Posterior cingulate gyrus (tissue), 11 donors: ENCODE measurements at regions not wholly inside any gene's neighbourhood (a gene's known extent, or its start where the extent isn't known, plus 50 kb on each side); places are given as distances from the start of the nearest gene placed in this dataset.
A peak's percentile ranks its signal among the peaks of the same experiment; 100 is the strongest.

Source experiments
- DNase-seq, 10 donors: peaks; one replicate each; pipeline versions ENCODE4 v3.0.0 to v3.0.0-alpha.2; 2020 to 2021; ENCODE audit warnings: mixed read lengths in 3 of 10
- intact Hi-C: fragments of 100-400 bp; cut with DNase I; formaldehyde crosslinking; loops from one replicate; pipeline ENCODE4 v1.15.1; 2023

DNA sequence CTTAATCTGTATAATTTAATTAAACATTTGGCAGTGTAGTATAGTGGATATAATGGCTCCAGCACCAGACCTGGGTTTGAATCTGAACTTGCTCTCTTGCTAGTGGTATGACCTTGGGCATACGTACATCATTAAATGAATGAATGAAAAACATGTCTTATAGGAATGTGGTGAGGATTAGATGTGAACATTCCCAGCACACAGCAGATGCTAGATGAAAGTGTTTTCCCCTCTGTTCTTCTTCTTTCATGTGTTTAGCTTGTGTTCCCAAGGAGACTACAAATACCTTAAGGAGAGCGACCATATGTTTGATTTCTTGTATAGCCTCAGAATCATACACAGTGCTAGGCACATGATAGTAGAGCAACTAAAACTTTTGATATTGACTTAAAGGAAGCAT lies 56.5 kb downstream of the CT47B1 start:
- intact Hi-C loops = no loop called here
- no peak for DNase-seq

DNA sequence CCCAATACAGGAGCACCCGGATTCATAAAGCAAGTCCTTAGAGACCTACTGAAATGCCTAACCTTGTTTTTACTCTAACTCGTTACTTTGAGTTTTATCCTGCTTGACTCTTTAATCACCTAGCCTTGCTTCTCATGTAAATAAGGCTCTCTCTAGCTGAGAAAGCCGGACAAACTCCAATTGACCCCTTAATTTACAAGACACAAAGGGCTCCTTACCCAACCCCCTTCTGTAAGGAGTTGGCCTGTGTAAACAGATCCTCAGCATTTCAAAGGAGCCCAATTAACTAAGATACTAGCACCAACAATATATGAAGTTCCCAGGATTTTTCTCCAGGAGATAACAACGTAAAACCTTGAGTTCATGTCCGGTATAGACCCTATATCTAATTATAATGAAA lies 61.7 kb downstream of the CT47B1 start:
- intact Hi-C loops = no loop called here
- no peak for DNase-seq

DNA sequence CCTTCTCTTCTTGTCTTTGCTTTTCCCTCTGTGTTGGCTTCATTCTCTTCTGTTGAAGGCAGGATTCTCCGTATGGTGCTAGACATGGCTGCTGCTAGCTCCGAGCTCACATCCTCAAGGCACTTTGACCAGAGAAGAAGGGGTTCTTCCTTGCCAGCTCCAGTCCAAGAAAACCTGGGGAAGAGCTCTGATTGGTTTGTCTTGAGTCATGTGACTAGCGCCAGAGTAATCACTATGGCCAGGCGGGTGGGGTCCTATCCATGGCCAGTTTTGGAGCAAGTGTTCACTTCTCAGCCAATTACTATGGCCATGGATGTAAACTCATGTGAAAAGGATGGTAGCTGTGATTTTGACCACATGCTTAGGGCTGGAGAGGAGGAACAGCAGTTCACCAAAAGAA lies 74.2 kb downstream of the CT47B1 start:
- DNase-seq = no peak
- intact Hi-C loops = no loop called here

GRCh38 chrX:120797188-120797851 lies 78.3 kb downstream of the CT47B1 start:
- intact Hi-C loops = no loop called here

GRCh38 chrX:120795301-120795700 lies 80.4 kb downstream of the CT47B1 start:
- intact Hi-C loops = no loop called here
- DNase-seq = no peak

More at GRCh38 chrX:120797188-120797851, 78.3 kb downstream of the CT47B1 start:
- no peak for DNase-seq

- no peak for DNase-seq
Measured at GRCh38 chrX:120794525-120794975, 81.1 kb downstream of the CT47B1 start.

GRCh38 chrX:120793098-120793497 lies 82.6 kb downstream of the CT47B1 start:
- no peak for DNase-seq
- intact Hi-C loops = no loop called here

More at GRCh38 chrX:120794525-120794975, 81.1 kb downstream of the CT47B1 start:
- intact Hi-C loops = no loop called here

DNA sequence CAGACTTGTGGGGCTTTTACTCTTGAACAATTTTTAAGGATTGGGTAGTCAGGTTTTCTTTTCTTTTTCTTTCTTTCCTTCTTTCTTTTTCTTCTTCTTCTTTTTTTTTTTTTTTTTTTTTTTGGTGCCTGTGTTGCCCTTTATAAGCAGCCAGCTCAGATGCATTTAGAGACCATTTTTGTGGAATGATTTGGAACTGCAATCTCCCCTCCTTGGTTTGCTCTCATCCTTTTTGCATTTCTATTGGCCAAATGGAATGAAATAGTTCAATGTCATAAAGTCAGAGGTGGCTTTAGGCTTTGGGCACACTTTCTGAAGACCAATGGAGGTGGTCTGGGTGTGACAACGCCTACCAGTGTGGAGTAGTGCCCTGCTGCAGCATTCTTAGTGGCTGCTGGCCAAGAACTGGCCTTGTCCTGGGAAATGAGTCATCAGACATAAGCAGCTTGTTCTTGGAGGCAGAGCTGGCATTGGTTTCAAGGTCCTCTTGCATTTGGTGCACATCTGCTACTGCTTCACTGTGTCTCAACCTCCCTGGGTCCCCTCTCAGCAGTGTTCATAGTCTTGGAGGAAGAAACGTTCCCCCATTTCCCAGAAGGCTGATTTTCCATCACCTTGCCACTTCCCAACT lies 84.5 kb downstream of the CT47B1 start:
- intact Hi-C loops = no loop called here

DNA sequence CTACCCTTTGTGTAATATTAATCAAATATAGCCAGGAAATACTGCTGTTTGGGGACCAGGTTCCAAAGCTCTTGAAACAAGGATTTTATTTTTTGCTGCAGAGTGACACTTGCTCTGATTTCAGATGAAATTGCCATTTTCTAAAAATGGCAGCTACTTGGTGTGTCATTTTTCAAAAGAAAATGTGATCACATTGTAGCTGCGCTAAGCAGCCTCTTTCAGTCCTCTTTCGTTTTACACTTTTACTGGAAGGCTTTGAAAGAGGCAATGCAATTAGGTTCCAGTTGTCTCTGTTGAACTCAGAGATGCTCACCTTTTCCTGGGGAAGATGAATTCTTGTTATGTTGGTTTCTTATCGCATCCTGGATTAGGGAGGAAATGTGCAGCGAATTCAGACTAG lies 85.1 kb downstream of the CT47B1 start:
- intact Hi-C loops = no loop called here
- no peak for DNase-seq

More for the DNA sequence above, 84.5 kb downstream of the CT47B1 start:
- peak in 6 of 10 donors; percentile 5 to 83 (median 25) for DNase-seq

DNA sequence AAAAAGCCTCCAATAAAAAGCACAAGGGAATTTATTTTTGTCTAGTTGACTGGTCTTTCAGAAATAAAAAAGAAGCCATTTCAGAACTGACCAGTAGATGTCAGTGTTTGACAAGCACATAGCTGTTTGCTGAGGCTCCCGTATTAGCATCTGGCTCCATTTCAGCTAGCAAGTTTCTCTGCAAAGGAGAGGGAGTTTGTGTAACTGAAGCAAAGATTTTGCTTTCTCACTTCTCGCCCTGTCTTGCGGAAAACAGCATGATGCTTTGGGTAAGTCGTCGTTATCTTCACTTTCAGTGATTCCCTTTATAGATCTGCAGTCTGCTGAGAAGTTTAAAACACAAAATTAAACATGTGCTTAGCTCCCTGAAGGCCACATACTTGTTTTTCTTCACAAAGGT lies 85.5 kb downstream of the CT47B1 start:
- intact Hi-C loops = no loop called here
- DNase-seq = peak in 4 of 10 donors; percentile 7 to 17 (median 12)

DNA sequence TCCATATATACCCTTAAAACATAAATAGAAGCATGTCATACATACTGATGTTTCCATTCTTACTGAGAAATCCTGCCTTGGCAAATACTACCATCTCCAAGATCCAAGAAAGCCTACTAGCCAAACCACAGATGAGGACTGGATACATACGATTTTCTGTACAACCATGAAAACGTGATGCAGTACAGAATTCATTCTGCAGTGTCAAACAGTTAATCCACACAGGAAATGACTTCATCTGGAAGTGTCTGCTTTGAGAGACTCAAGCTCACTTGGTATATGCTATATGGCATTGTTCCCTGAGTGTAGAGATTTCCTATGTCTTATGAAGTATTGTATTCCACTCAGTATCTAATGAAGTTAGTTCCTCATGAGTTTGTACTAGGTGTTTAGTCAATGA lies 94.3 kb downstream of the CT47B1 start:
- no peak for DNase-seq
- intact Hi-C loops = no loop called here

GRCh38 chrX:120775959-120776358 lies 99.7 kb downstream of the CT47B1 start:
- DNase-seq = no peak
- intact Hi-C loops = no loop called here

DNA sequence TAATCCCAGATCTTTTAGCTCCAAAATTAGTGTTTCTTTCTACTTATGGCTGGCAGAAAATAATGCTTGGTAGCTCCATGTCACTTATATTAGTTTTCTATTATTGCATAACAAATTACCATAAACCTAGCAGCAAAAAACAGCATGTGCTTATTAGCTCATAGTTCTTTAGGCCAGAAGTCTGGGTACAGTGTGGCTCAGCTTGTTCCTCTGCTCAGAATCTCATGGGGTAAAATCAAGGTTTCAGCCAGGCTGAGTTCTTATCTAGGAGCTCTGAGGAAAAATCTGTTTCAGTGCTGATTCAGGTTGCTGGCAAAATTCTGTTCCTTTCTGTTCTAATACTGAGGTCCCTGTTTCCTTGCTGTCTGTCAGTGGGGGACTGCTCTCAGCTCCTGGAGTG lies 101.1 kb downstream of the CT47B1 start:
- no peak for DNase-seq
- intact Hi-C loops = no loop called here

DNA sequence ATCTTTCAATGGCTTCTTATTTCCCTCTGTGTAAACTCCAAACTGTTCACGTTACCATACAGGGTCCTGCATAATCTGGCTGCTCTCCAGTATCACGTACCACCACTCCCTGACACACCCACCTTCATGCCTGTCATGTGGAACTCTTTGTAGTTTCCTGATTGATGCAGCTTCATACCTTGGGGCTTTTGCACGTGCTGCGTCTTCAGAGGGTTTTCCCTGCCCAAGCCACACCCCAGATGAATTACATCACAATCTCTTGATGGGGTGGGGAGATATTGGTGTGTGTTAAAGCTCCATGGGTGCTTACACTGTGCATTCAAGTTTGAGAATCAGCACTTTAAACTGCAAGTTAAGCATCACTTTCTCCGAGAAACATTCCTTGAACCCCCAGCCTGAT lies 101.9 kb downstream of the CT47B1 start:
- no peak for DNase-seq
- intact Hi-C loops = no loop called here

- intact Hi-C loops = loop anchor here (2.0 kb wide), 1 partner anchor 271 kb away; no protein-coding TSS in a partner anchor
- DNase-seq = no peak
Measured at GRCh38 chrX:120769576-120770341, 105.9 kb downstream of the CT47B1 start.

GRCh38 chrX:120768681-120769080 lies 107.0 kb downstream of the CT47B1 start:
- no peak for DNase-seq
- intact Hi-C loops = no loop called here

- no peak for DNase-seq
- intact Hi-C loops = no loop called here
Measured at GRCh38 chrX:120768254-120768653, 107.4 kb downstream of the CT47B1 start.

DNA sequence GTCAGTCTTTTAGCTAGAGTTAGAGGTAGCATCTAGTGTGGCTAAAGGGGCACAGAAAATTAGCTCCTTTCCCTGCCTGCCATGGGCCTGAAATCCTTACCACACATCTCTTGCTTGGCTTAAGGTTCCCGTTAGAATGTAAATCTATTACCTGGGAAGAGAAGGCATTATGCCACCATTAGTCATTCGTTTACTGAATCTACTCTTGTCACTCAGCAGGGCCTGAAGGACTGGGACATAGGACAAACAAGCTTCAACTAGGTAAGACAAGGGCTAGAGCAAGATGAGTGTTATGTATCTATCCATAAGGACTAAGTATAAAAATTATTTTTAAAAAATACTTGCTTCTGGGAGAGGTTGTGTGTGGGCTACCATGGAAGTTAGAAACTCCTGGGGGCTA lies 112.4 kb downstream of the CT47B1 start:
- intact Hi-C loops = no loop called here
- no peak for DNase-seq

DNA sequence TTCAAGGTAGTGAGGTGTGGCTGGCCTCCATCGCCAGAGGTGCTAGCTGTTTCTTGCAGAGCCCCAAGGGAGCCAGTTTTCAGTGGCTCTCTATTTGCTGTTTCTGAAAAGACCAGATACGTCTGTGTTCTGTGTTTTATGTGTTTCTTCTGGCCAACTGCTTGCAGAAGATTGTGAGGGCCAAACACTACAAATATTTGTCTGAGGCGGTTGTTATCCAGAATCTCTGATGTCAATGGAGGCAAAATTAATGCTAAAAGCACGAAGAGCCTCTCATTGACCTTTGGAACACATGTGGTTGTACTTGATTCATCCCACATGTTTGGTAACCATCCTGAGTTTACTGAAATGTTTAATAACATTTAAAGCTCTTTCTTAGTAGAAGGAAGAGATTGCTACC lies 113.9 kb downstream of the CT47B1 start:
- no peak for DNase-seq
- intact Hi-C loops = no loop called here

DNA sequence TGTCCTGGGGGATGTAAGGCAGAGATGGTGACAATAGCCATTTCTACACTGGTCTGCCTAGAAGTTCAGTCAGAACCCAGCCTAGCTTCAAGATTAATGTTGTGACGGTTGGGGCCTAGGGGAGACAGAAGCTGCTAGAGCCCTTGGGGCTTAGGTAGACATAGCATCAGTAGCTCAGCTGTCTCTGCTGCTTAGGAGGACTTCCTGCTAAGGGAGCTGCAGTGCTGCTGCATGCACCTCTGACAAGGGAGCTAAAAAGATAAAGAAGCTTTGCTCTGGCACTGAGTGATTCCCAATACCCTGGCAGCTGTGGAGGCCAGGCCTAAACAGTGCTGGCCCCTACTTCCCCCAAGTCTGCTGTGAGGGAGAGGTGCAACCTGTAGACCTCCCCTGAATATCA lies 116.0 kb downstream of the CT47B1 start:
- intact Hi-C loops = no loop called here
- no peak for DNase-seq

DNA sequence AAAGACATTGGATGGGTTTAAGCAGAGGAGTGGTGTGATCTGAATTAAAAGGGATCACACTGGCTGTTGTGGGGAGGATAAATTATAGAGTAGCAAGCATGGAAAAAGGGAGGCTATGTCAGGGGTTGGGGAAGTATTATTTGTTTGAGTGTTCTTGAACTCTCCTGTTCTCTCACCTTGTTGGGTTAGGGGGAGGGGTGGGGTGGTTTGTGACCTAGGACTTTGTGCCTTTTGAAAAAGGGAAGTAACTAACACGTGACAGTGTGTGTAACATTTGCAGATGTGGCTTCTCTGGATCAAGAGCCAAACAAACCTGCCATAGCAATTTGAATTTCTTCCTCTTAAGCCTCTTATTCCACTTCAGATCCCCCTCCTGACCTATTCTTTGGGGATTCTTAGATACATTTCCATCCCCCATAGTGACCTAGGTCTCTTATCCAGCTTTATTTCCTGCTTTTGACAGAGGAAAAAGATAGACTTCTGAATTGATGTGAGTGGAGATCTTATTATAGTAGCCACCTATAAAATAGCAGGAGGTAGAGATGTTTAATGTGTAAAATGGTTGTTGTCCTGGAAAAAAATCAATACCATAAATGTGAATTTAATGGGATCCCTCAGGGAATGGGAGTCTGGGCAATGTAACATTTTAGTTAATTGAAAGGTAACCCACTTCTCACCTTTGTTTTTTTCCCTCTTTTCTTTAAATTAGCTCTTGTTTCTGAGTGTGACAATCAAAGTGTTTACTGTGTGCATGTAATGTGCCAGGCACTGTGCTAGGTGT lies 120.4 kb downstream of the CT47B1 start:
- no peak for DNase-seq
- intact Hi-C loops = no loop called here
